Loucy (cell line): ENCODE measurements at regions not wholly inside any gene's neighbourhood (a gene's known extent, or its start where the extent isn't known, plus 50 kb on each side); places are given as distances from the start of the nearest gene placed in this dataset.

ENCODE experiments used
- H2AFZ ChIP-seq: fragments of 200-600 bp; sonication (generic); 2 replicates; pipeline ENCODE4 v1.6.0; 2016; ENCODE audit warnings: antibody characterized with exemption, mild to moderate bottlenecking, low read length, moderate library complexity
- H3F3A ChIP-seq: fragments of 200-600 bp; 2 replicates; pipeline ENCODE4 v1.6.0; 2016; ENCODE audit warnings: antibody characterized with exemption, low read depth, mild to moderate bottlenecking
- H3K27me3 ChIP-seq: fragments of 200-600 bp; sonication (generic); 2 replicates; pipeline ENCODE4 v1.6.1; 2014; ENCODE audit warnings: low read length, mild to moderate bottlenecking; ENCODE audit not compliant: insufficient read depth, poor library complexity, severe bottlenecking
- H3K36me3 ChIP-seq: fragments of 200-600 bp; sonication (generic); 2 replicates; pipeline ENCODE4 v1.6.1; 2016; ENCODE audit warnings: low read length; ENCODE audit not compliant: insufficient read depth
- H3K4me1 ChIP-seq: fragments of 200-600 bp; sonication (generic); 2 replicates; pipeline ENCODE4 v1.5.1; 2014; ENCODE audit warnings: low read length, mild to moderate bottlenecking; ENCODE audit not compliant: insufficient read depth, poor library complexity, severe bottlenecking
- H3K4me2 ChIP-seq: fragments of 200-600 bp; sonication (generic); 2 replicates; pipeline ENCODE4 v1.6.0; 2014; ENCODE audit warnings: antibody characterized with exemption, low read length, low read depth, mild to moderate bottlenecking; ENCODE audit not compliant: poor library complexity, severe bottlenecking
- H3K4me3 ChIP-seq: fragments of 200-600 bp; sonication (generic); 2 replicates; pipeline ENCODE4 v1.5.1; 2014; ENCODE audit warnings: low read length, mild to moderate bottlenecking, mixed read lengths; ENCODE audit not compliant: poor library complexity, severe bottlenecking
- H3K79me2 ChIP-seq: fragments of 200-600 bp; sonication (generic); 2 replicates; pipeline ENCODE4 v1.6.1; 2014; ENCODE audit warnings: low read length; ENCODE audit not compliant: insufficient read depth
- H3K9ac ChIP-seq: fragments of 200-600 bp; sonication (generic); 2 replicates; pipeline ENCODE4 v1.6.0; 2014; ENCODE audit warnings: mild to moderate bottlenecking, low read depth, low read length, moderate library complexity; ENCODE audit not compliant: poor library complexity, severe bottlenecking
- H3K9me2 ChIP-seq: fragments of 200-600 bp; sonication (generic); replicated peaks from 2 replicates; pipeline ENCODE4 v1.6.1; 2016; ENCODE audit warnings: low read depth, low read length, mixed read lengths
- H3K9me3 ChIP-seq: fragments of 200-600 bp; sonication (generic); 2 replicates; pipeline ENCODE4 v1.6.1; 2014; ENCODE audit warnings: mild to moderate bottlenecking, antibody characterized with exemption, low read length, low read depth; ENCODE audit not compliant: insufficient read depth
- H4K20me1 ChIP-seq: fragments of 200-600 bp; sonication (generic); 2 replicates; pipeline ENCODE4 v1.6.0; 2014; ENCODE audit warnings: antibody characterized with exemption, low read length, mild to moderate bottlenecking; ENCODE audit not compliant: insufficient read depth, poor library complexity, severe bottlenecking
- CTCF ChIP-seq: fragments of 200-600 bp; sonication (generic); conservative IDR thresholded peaks from 2 replicates; pipeline ENCODE4 v1.5.1; 2014; ENCODE audit warnings: mild to moderate bottlenecking, antibody characterized with exemption, low read length
- EZH2phosphoT487 ChIP-seq: fragments of 200-600 bp; IDR thresholded peaks from 2 replicates; pipeline ENCODE4 v1.6.1; 2018; ENCODE audit warnings: antibody characterized with exemption, mild to moderate bottlenecking, moderate library complexity, borderline replicate concordance

- Histone ChIP-seq H3K9me3 (no peaks in the 10 kb centered on the region), H3K27me3 (no peaks in the 10 kb centered on the region), H3F3A (no peaks in the 10 kb centered on the region), H3K4me2 (no peak overlapping the region), H3K79me2 (no peaks in the 10 kb centered on the region), H3K4me3 (no peak overlapping the region), H3K9ac (no peak overlapping the region), H4K20me1 (no peaks in the 10 kb centered on the region), H3K9me2 (no peaks in the 10 kb centered on the region), H2AFZ (no peak overlapping the region), H3K4me1 (no peaks in the 10 kb centered on the region), H3K36me3 (no peaks in the 10 kb centered on the region)
- TF ChIP-seq CTCF: no peak
- TF ChIP-seq EZH2phosphoT487: no peak
Measured at GRCh38 chr10:9603972-9604371, 1413.7 kb upstream of the CELF2 start.

- Histone ChIP-seq H3K27me3 (no peaks in the 10 kb centered on the region), H3F3A (no peaks in the 10 kb centered on the region), H3K79me2 (no peaks in the 10 kb centered on the region)
Measured at GRCh38 chr10:9605231-9605630, 1412.4 kb upstream of the CELF2 start.

GRCh38 chr10:9608602-9609001 is 1409.1 kb upstream of the CELF2 start:
- Histone ChIP-seq H3K9ac (no peak overlapping the region), H2AFZ (no peak overlapping the region), H3F3A (no peaks in the 10 kb centered on the region), H3K27me3 (no peaks in the 10 kb centered on the region), H3K4me3 (no peak overlapping the region), H3K4me1 (no peaks in the 10 kb centered on the region), H3K9me2 (no peaks in the 10 kb centered on the region), H4K20me1 (no peaks in the 10 kb centered on the region), H3K79me2 (no peaks in the 10 kb centered on the region), H3K36me3 (no peaks in the 10 kb centered on the region), H3K9me3 (no peaks in the 10 kb centered on the region), H3K4me2 (no peak overlapping the region)
- TF ChIP-seq EZH2phosphoT487: no peak
- TF ChIP-seq CTCF: no peak; the same call in 1 of the 2 replicates

More at GRCh38 chr10:9605231-9605630, 1412.4 kb upstream of the CELF2 start:
- Histone ChIP-seq H3K36me3 (no peaks in the 10 kb centered on the region), H3K4me3 (no peak overlapping the region), H3K4me2 (no peak overlapping the region), H4K20me1 (no peaks in the 10 kb centered on the region), H3K9ac (no peak overlapping the region), H3K4me1 (no peaks in the 10 kb centered on the region), H3K9me2 (no peaks in the 10 kb centered on the region), H2AFZ (no peak overlapping the region), H3K9me3 (no peaks in the 10 kb centered on the region)
- TF ChIP-seq CTCF (no peak), EZH2phosphoT487 (no peak)
